ENCODE measurements at regions not wholly inside any gene's neighbourhood (a gene's known extent, or its start where the extent isn't known, plus 50 kb on each side); places are given as distances from the start of the nearest gene placed in this dataset.

DNA sequence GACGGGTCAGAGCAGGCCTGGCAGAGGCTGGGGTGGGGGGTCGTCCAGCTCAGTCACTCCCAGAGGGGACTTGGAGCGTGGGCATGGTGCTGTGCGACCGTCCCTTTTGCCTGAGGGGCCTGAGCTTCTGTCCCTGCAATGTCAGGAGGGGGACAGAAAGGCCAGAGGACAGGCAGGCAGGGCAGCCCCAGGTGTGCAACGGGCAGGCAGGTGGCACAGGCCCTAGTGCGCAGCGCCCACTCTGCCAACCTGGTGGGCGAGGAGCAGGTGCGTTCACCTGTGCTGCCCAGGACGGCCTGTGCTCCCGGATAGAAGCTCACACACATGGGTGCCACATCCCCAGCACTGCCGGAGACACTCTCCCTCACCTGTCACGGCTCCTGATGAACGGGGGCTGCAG is 78.7 kb upstream of the SLCO4A1 start:
- DNase-seq, result no peak

DNA sequence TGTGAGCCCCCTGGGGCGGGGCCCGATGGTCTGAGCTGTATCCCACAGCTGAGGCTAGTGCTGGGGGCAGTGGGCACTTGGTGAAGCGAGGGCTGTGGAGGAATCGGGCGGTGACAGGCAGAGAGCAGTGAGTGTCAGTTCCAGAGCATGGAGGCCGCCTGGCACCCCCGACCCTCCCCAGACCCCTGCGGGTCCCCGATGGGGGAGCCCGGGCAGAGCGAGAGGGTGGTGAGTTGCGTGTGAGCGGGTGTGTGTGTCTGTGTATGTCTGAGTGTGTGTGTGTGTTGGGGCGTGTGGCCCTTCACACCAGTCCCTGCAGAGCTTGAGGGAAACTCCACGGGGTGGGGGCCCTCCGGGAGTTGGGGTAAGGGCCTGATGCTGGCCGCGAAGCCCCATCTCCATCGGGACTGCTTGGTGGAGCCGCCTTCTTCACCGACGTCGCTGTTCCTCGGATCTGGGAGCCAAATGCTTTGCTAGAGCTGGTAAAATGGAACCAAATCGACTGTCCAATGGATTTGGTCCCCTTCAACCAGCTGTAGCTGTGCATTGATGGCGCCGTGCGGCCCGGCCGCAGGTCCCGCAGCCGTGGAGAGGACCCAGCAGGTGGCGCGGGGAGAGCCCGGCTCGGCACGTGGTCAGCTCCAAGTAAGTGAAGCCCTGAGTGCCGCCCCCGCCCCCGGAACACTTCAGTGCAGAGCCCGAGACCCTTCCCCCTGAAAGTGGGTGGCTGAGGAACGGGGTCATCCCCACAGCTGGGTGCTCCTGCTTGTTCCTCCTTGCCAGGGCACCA is 77.7 kb upstream of the SLCO4A1 start:
- DNase-seq, result no peak

DNA sequence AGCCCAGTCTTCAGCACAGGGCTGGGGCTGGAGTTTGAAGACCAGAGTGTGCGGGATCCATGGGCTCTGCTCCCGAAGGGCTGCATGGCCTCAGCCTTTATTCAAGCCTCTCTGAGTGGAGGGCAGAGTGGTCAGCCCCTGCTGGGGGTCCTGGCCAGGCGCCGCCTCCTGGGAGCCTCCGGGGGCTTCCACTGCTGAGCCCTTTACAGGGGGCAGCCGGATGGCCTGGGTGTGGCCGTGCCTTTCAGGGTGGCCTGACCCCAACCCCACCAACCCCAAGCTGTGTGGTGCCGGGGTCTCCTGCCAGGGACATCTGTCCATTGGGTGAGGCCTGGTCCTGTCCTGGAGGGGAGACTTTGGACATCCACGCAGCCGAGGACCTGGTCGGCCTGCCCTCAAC is 76.0 kb upstream of the SLCO4A1 start:
- no peak for DNase-seq

DNA sequence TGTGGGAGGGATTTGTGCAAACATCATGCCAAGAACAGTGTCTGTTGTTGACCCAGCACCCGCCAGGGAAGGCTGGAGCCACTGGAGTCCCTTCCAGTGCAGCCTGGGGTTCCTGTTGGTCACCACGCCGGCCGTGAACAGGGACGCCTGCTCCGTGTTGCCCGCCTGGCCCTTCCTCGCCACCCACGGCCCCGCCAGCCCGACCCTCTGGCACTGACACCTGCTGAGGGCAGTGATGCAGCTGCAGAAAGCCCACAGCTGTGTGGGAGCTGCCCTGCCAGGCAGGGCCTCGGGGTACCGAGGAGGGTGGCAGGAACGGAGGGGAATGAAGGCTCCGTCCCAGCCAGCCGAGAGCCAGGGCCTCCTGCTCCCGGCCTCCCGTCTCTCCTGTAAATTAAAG is 75.5 kb upstream of the SLCO4A1 start:
- DNase-seq, result no peak

DNA sequence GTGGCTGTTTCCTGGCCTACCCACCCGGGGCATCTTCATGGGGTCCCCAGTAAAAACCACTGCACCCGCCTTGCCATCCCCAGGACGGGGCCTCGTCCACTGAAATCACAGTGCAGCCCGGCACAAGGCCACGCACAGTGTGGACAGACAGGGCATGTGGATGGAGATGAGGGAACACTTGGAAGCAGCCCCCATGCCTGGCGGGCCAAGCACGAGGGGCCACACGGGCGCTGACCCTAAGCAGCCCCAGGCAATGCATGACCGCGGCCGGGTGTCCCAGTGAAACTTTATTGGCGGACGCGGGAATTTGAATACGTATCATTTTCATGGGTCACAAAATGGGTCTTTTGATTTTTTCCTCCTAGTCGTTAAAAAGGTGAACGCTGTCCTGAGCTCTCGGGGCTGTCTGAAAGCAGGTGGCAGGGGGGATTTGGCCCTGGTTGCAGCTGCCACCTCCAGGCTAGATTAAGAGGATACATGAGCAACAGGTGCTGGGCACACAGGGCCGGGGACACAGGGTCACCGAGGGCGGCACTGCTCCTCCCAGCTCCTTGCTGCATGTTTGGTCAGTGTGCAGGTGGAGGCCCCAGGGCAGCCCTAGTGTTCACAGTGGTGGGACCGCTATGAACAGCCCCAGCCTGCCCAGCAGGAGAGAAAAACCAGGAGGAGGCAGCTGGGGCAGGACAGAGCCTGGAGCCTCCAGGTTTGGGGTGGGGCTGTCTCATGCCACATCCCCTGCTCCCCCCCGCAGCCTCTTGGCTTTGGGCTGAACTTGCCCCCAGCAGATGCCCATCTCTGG is 74.9 kb upstream of the SLCO4A1 start:
- no peak for DNase-seq

DNA sequence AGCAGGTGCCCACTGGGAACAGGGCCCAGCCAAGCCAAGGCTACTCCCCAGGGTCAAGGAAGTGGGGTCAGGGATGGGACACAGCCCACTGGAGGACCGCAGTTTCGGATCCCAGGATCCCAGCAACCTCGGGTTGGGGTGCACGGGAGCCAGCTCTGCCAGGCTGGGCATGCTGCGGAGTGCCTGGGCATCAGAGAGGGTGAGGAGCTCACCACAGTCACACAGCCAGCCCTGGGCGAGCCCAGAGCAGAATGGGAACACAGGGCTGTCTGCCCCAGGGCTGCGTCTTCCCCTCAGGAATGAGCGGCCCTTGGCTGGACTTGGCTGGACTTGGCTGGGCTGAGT is 74.3 kb upstream of the SLCO4A1 start:
- no peak for DNase-seq

DNA sequence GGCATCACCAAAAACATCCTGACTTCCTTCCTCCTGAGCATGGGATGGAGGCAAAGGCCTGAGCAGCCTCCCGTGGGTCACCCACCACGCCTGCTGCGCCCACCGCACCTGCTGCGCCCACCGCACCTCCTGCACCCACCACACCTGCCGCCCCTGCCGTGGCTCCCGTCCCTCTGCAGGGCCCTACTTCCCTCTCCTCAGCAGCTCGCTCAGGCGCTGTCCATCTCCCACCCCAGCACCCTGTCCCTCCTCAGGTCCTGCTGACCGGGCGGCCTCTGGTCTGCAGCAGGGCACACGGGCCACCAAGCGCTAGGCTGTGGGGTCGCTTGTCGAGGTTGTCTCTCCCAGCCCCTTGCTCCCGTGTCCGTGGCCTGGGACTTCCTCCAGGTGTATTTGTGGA is 72.7 kb upstream of the SLCO4A1 start:
- DNase-seq, result no peak

DNA sequence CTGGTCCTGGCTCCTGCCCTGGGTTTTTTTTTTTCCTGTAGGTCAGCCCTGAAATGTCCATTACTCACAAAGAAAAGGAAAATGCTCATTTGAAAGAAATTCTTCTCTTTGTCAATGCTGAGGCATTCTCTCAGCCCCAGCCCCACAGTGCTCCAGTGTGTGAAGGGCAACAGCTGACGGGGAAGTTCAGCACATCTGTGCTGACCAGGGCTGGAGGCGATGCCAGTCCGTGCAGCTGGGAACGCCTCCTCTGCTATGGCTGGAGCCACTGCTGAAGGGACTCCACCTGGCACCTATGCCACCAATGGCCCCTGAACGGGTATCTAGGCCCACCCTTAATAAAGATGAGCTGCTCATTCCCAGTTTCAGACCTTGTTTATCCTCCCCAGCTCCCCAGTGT is 71.9 kb upstream of the SLCO4A1 start:
- DNase-seq, result no peak

DNA sequence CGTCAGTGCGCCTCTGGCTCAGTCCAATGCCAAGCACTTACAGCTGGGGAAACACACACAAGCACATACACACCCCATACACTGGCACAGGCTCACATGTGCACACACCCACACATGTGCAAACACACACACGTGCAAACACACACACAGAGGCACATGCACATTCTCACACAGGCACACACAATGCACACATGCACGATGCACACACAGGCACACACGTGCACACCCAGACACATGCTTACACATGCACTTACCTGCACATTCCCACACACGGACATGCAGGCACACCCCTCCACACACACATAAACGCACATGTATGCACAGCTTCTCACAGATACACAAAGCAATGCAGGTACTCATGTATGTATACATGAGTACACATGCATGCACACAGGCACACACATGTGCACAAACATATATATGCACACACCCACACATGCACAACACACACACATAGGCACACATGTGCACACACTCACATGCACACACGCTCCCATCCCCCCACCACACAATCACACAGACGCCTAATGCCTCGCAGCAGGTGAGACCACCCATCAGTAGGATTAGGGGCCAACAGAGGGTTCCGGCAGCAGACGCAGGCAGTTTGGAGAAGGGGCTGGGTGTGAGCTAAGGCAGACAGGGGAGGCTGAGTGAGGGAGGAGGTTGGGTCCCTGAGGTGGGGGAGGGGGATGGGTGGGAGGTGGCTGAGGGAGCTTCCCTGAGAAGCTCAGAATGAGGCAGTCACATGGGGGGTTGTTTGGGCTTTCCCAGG is 71.2 kb upstream of the SLCO4A1 start:
- no peak for DNase-seq

DNA sequence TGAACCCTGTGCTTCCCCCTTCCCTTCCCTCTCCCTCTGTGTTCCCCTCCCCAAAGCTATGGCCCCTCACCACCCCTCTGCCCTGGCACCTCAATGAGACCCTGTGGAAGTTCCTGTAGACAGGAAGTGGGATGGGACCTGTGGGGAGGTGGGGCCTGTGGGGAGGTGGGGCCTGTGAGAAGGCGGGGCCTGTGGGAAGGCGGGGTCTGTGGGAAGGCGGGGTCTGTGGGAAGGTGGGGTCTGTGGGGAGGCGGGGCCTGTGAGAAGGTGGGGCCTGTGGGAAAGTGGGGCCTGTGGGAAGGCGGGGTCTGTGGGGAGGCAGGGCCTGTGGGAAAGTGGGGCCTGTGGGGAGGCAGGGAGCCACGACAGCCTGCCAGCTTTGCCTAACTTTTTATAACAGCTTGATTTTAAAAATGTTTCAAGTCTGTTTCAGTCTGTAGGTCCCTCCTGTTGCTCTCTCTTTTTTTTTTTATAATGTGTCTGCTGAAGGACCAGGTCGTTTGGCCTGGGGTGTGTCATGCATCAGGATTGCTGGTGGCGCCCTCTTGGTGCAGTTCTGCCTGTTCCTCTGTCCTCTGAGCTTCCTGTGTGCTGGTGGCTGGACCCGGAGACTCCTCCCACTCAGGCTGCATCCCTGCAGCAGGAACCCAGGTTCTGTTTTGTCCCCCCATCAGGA is 70.5 kb upstream of the SLCO4A1 start:
- no peak for DNase-seq

DNA sequence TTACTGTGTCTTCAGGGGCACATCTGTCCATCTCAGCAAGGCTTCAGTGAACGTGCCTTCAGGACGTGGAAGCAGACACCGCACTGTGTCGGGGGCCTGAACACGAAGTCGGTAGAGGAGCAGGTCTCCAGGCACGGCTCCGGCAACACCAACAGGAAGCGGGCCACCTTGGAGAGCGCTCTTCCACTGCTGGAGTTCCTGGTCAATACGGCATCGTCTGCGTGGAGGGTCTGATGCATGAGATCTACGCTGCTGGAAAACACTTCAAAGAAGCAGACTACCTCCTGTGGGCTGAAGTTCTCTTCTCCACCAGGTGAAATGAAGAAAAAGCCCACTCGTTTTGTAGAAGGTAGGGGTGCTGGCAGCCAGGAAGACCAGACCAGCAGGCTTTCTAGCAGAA is 69.3 kb upstream of the SLCO4A1 start:
- DNase-seq, result no peak

DNA sequence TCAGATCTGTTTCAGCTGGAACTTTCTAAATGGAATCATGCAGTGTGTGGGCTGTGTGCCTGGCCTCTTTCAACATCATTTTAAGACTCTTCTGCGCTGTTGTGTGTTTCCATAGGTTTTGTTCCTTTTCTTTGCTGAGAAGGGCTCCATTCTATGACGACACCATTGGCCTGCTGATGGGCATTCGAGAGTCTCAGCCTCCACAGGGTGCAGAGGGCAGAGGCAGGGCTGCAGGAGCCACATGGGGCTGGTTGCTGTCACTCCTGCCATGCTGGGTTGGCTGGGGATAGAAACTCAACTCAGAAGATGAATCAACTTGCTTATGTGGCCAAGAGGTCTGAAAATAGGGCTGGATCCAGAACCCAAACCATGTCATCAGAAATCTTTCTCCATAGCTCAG is 68.5 kb upstream of the SLCO4A1 start:
- DNase-seq, result peak; percentile 11

DNA sequence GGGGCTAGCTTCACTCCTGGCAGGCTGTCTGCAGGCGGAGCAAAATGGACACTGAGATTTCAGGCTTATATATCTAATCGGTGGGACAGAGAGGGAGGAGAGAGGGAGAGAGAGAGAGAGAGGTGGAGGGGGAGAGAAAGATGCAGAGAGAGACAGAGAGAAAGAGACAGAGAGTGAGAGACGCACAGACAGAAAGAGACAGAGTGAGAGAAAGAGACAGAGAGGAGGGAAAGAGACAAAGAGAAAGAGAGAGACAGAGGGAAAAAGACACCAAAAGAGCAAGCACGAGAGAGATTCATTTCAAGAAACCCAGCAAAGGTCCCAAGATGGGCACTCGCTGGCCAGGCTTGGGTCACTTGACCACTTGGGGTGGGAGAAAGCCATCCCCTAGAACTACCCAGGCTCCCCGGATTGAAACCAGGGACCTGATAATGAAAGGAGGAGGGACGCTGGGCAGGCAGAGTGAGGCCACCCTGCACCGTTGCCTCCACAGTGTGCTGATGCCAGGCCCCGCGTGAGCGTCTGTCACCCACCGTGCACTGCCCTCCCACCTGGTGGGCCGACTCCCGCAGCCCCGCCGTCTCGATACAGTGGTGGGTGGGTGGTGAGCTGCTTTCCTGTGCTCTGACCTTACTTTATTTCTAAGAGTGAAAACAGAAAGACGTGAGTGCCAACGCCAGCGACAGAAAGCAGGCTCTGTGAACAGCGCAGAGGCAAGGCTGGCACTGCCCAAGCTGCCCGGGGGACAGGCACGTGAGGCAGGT is 67.9 kb upstream of the SLCO4A1 start:
- no peak for DNase-seq

DNA sequence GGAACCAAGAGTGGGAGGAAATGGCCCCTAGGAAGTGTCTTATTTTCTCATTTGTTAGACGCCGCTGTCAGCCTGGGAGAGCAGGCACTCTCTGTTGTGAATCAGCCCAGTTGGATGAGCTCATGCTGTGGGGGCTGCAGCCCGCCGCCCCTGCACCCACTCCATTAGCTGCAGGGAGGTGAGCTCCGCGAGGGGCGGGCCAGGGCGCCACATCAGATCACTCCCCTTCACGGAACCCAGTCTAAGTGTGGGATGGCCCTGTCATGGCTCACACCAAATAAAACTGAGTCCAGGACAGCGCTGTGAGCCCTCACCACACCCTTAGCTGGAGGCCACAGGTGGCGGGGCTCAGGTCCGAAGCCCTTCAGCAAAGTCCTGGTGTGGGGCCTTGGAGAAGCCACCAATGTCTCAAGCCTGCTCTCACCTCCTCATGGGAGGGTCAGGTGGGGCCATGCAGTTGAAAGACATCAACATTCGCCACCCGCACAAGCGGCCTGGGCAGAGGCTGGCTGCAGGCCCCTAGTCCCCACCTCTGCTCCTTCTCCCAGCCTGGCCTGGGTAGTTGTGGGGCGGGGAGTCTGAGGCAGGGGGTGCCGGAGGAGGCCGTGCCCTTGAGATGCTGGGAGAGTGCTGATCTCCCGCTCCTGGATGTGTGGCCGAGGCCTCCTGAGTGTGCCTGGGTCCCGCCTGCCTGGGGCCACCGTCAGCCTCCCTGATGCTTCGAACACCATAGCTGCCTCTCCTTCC is 66.2 kb upstream of the SLCO4A1 start:
- DNase-seq, result no peak

DNA sequence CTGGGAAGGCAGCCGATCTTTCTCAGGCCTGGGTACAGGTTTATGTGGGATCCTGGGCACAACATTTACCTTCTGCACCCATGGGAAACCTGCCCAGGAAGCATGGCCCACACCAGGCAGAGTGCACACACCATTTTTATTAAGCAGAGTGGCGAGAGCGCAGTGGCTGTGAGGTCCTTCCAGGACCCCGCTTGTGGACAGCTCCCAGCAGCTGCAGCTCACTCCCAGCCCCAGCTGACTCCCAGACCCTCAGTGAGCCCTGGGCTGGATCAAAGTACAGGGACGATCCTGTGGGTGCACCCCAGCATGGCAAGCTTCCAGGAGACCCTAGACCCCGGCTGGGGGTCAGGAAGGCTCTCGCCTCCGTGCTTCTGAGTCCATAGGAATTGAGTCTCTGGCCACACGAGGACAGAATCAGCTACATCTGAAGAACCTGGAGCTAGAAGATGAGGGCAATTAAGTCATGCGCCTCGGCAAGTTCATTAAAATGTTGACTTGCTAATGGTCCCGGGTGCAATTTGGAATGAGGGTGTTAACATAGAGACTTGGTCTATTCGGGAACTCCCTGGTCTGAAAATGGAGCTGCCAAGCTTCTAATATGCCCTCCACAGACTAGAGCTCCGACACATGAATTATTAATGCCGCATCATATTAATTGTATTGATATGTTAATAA is 65.4 kb upstream of the SLCO4A1 start:
- DNase-seq, result no peak

DNA sequence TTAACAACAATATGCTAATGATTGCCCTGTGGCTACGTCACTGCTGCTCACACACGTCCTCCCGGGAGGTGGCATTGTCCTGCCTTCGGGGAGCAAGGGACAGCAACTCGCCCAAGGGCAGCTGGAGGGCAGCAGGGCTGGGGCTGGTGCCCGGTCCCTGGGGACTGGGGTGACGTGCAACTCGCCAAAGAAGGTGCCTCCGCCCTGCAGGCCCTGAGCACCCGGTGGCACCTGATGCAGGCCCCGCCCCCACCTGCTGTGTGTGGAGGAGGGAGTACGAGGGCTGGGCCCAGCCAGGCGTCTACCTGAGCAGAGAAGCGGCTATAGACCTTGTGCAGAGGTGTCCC is 64.8 kb upstream of the SLCO4A1 start:
- no peak for DNase-seq

DNA sequence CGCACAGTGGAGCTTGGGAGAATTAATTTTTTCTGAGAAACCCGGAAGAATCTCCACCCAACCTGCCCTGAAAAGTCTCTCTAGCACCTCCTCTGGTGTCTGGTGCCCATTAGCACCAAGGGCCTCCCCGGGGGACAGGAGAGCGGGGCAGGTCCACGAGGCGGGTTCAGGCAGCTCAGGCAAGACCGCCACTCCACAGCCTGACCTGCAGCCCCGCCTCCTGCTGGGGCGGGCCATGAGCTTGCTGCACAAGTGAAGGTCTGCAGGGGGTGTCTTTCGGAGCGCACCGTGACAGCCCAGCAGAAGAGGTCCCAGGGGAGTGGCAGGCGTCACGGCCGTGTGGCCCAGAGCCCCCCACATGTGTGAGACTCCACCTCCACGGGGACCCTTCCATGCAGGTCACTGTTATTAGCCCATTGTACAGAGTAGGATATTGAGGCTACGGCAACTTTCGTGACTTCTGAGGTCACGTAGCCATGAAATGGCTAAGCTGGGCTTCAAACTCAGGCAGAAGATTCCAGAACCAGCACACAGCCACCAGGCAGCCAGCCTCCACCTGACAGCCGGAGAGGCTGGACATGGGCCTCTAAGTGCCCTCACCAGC is 63.9 kb upstream of the SLCO4A1 start:
- no peak for DNase-seq

DNA sequence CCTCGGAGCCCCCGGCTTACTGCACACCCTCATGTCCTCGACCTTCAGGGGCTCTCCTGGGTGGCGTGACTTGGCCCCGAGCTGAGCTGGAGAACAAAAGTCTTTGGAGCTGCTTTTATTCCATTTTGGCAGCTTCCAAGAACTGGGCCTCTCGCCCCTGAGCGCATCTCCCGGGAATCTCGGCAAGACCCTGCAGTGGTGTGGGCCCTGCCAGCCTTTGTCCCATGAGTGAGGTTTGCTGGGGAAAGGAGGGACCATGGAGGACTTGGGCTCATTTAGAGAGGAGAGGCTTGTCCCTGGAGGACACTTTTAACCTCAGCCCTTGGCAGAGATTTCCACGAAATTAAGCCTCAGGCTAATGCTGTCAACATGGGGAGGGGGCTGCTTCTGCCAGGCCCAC is 62.3 kb upstream of the SLCO4A1 start:
- DNase-seq, result no peak

DNA sequence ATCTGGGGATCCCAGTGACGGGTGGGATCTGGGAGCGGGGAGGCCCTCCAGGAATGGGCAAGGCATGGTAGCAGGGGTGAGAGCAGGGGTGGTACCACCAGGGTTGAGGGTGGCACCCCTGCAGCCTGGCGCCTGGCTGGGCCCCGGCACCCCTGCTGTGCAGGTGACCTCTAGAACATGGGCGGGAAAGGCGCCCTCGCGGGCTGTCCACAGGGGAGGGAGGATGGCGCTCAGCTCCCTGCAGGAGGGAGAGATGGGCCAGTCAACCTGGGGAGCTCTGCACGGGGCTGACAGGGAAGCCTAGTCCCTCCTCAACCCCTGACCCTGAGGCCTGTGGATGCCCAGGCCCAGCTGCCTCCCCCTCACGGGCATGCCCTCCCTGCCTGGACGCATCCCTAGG is 61.6 kb upstream of the SLCO4A1 start:
- no peak for DNase-seq

DNA sequence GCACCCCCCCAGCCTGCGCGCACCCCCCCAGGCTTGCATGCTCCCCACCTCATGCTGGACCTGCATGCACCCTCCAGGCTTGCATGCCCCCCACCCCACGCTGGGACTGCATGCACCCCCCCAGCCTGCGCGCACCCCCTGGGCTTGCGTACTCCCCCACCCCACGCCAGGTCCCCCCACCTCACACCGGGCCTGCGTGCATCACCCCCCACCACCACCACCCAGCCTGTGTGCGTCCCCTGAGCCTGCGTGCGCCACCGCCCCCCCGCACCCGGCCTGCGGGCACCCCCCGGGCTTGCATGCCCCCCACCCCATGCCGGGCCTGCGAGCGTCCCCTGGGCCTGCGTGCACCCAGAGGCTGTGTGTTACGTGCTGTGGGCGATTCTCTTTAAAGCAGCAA is 61.0 kb upstream of the SLCO4A1 start:
- DNase-seq, result no peak

DNA sequence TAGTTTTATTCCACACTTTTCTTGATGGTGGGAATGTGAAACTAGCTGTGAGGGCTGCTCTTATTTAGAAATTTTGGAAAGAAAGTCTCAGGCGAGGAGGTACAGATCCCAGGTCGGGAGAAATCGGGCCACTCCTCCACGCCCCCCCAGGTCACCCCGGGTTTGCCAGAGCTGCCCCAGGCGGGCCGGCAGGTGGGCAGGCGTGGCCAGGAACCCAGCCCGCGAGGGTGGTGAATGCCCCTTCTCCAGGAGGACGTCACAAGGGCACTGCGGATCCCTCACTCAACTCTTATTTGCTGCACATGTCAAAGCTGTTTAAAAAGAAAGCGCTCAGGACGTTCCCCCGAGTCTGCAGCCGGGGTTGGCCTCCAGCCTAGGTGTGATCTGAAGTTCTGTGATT is 60.5 kb upstream of the SLCO4A1 start:
- no peak for DNase-seq

All from inflammatory macrophage treated with lipopolysaccharide for 4 hours (primary cell).